ENCODE measurements at regions not wholly inside any gene's neighbourhood (a gene's known extent, or its start where the extent isn't known, plus 50 kb on each side); places are given as distances from the start of the nearest gene placed in this dataset.
"Not testable (repeated sequence)": the region's sequence is repeated elsewhere in the genome, so short reads cannot be mapped to it uniquely, and the experiment has no call there.

DNA sequence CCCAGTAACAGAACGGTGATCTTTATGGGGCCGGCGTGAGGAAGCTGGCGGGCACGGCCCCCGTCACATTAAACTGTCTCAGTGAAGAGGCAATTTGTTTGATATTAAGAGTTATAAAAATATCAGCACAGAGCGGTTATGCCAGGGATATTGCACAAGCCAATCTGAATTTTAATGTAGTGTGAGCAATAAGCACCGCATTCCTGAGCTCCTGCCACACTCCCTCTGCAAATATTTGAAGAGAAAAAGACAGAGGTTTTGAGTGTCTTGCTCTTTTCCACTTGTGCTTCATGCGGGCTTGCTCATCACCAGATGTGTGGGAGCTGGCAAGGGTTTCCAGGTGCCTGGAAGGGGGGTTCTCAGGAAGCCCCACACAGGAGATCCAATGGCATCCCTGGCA, 50.3 kb upstream of the PAX8 start:
- TF ChIP-seq POLR2A, CTCF (IDR thresholded peaks at IDR 0.05): not testable (repeated sequence)

All from body of pancreas (tissue), 4 donors.